ENCODE measurements at regions not wholly inside any gene's neighbourhood (a gene's known extent, or its start where the extent isn't known, plus 50 kb on each side); places are given as distances from the start of the nearest gene placed in this dataset.
A peak's percentile ranks its signal among the peaks of the same experiment; 100 is the strongest.
"Not testable (repeated sequence)": the region's sequence is repeated elsewhere in the genome, so short reads cannot be mapped to it uniquely, and the experiment has no call there.

DNA sequence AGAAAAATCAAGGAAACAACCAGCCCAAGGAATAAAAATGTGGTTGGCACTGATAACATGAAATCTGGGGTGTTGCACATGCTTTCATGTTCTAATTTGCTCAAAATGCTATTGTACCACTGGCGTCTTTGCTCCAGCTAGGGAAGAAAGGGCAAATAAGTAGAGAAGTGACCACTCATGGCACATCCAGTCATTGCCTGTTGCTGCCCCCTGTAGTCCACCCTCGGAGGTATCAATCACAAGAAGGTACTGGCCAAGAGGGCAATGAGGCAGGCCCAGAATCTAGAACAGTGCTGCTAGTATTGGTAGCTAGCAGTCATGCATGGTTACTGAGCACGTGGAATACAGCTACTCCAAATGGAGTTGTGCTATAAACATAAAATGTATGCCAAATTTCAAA is 213.4 kb downstream of the CDCA7 start:
- Histone ChIP-seq H3K36me3 (ENCODE audit: control insufficient read depth, insufficient read depth, low read length) (no peaks in the 10 kb centered on the region), H3K4me3 (replicated peaks; ENCODE audit: low read depth, low read length) (no peak overlapping the region), H3K27me3 (replicated peaks; ENCODE audit: control insufficient read depth, insufficient read depth, low read length) (no peaks in the 10 kb centered on the region)
- TF ChIP-seq CTCF (IDR thresholded peaks at IDR 0.05; ENCODE audit: insufficient read depth, low read length, poor library complexity, severe bottlenecking) = peak; percentile 27
- DNase-seq (ENCODE audit: extremely low read depth, insufficient read length) = no peak

DNA sequence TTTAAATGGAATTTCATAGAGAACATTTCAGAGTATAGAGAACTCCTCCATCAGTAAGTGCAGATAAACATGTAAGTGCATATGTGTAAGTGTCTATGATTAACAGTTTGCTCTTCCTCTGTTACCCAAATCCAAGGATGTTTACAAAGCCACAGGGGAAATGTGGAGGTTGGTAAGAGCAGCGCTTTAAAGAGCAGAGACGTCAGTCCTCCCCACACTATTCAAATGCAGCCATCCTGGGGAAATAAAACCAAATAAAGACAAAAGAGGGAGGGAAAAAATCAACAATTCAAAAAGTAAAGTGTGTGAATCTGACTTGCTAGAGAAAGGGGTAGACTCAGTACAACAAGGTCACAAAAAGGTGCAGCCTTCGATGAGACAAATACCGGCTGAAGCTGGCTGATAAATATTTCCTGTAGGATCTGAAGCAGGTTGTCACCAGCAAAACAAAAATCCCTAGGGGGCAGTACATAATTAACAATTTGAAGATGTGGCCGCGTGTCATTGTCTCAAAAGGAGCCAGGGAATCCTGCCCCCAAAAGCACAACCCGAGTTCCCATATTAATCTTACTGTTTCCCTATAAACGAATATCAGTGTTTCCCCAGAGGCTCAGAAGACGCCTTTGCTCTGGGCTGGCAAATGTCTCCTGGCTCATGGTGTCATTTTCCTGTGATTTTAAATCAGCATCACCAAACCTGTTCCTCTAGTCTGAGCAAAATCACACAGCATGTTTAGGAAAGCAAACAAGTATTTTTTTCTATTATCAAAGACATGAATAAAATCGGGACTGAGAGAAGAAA is 216.5 kb downstream of the CDCA7 start:
- DNase-seq (ENCODE audit: extremely low read depth, insufficient read length) = no peak
- no peaks in the 10 kb centered on the region for H3K27me3 ChIP-seq (replicated peaks; ENCODE audit: control insufficient read depth, insufficient read depth, low read length)
- peak; percentile 26 for TF ChIP-seq CTCF (IDR thresholded peaks at IDR 0.05; ENCODE audit: insufficient read depth, low read length, poor library complexity, severe bottlenecking)
- H3K4me3 ChIP-seq (replicated peaks; ENCODE audit: low read depth, low read length) = no peak overlapping the region
- H3K36me3 ChIP-seq (ENCODE audit: control insufficient read depth, insufficient read depth, low read length) = no peaks in the 10 kb centered on the region

DNA sequence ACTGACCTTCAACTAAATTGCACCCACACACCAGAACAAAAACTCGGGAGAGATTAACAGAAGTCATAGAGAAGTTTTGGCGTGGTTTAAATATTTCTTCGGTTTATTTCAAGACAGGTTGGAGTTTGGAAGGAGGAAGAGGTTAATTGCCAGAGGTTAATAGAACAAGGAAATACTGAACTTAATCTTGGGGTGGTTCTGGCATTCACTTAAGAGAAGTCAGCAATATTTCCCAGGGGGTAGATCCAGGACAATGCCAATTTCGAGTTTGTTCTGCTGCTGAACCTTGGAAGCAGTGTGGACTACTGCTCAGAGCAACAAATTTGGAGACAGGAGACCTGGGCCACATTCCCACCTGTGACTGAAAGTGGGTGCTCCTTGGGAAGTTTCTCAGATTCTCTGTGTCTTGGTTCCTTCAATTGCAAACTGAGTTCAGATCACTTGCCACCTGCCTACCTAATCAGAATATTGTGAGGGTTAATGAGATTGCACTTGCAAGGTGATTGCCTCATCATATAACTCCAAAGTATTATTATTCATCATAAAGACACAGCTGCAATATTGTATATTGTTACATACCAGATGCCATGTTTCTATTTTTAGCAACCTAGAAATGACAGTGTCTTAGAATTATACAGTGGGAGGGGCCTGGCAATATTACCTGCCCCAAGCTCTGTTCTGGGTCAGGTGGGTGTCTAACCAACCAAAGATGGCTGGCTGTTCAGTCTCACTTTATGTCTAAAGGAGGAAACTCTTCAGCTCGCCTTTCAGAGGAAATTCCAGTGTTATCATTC is 217.4 kb downstream of the CDCA7 start:
- no peak for TF ChIP-seq CTCF (IDR thresholded peaks at IDR 0.05; ENCODE audit: insufficient read depth, low read length, poor library complexity, severe bottlenecking)
- DNase-seq (ENCODE audit: extremely low read depth, insufficient read length) = no peak
- Histone ChIP-seq H3K4me3 (replicated peaks; ENCODE audit: low read depth, low read length) (no peak overlapping the region), H3K36me3 (ENCODE audit: control insufficient read depth, insufficient read depth, low read length) (no peaks in the 10 kb centered on the region), H3K27me3 (replicated peaks; ENCODE audit: control insufficient read depth, insufficient read depth, low read length) (no peaks in the 10 kb centered on the region)

- DNase-seq (ENCODE audit: extremely low read depth, insufficient read length) = no peak
- Histone ChIP-seq H3K4me3 (replicated peaks; ENCODE audit: low read depth, low read length) (no peak overlapping the region), H3K36me3 (ENCODE audit: control insufficient read depth, insufficient read depth, low read length) (no peaks in the 10 kb centered on the region), H3K27me3 (replicated peaks; ENCODE audit: control insufficient read depth, insufficient read depth, low read length) (no peaks in the 10 kb centered on the region)
- TF ChIP-seq CTCF (IDR thresholded peaks at IDR 0.05; ENCODE audit: insufficient read depth, low read length, poor library complexity, severe bottlenecking) = no peak
Observed at GRCh38 chr2:173572848-173573247, 218.2 kb downstream of the CDCA7 start.

DNA sequence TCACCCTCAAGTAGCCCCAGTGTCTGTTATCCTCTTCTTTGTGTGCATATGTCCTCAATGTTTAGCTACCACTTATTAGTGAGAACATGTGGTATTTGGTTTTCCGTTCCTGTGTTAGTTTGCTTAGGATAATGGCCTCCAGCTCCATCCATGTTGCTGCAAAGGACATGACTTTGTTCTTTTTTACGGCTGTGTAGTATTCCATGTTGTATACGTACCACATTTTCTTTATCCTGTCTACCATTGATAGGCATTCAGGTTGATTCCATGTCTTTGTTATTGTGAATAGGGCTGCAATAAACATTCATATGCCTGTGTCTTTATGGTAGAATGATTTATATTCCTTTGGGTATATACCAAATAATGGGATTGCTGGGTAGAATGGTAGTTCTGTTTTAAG is 219.1 kb downstream of the CDCA7 start:
- not testable (repeated sequence) for H3K27me3 ChIP-seq (replicated peaks; ENCODE audit: control insufficient read depth, insufficient read depth, low read length); H3K4me3 ChIP-seq (replicated peaks; ENCODE audit: low read depth, low read length); DNase-seq (ENCODE audit: extremely low read depth, insufficient read length); H3K36me3 ChIP-seq (ENCODE audit: control insufficient read depth, insufficient read depth, low read length)

DNA sequence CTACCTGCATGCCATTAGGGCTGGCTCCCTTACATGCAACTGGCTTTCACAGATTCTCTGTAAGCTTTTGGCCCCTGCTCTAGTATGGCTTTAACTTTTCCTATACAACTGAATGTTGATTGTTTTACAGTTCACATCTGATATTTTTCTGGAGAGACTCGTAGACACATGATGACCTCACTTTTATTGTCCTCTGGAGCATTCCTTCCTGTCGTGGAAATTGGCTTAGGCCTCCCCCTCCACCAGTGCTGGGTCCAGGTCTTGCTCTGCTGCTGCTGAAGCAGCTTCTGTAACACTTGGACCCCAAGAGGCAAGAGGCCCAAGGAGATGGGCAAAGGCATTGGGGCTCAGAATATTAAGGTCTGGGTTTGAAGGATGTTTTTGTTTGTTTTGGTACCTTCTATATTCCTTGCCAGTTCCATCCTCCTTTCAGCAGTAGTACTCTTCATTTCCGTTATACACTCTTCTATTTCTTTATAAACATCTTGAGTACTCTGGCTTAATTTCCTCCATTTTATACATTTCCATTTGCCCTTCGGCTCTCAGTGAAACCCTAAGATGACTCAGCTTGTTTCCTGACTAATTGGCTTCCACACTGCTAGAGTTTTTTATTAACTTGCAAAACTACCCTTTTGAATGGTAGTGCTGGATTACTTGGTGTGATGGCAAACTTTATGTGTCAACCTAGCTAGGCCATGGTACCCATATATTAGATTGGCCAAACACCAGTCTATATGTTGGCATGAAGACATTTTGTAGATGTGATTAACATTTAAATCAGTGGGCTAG is 219.8 kb downstream of the CDCA7 start:
- Histone ChIP-seq H3K27me3 (replicated peaks; ENCODE audit: control insufficient read depth, insufficient read depth, low read length) (no peaks in the 10 kb centered on the region), H3K4me3 (replicated peaks; ENCODE audit: low read depth, low read length) (no peak overlapping the region), H3K36me3 (ENCODE audit: control insufficient read depth, insufficient read depth, low read length) (no peaks in the 10 kb centered on the region)
- DNase-seq (ENCODE audit: extremely low read depth, insufficient read length) = no peak
- TF ChIP-seq CTCF (IDR thresholded peaks at IDR 0.05; ENCODE audit: insufficient read depth, low read length, poor library complexity, severe bottlenecking) = no peak

All from GM06990 (cell line).